ENCODE measurements at regions not wholly inside any gene's neighbourhood (a gene's known extent, or its start where the extent isn't known, plus 50 kb on each side); places are given as distances from the start of the nearest gene placed in this dataset.

DNA sequence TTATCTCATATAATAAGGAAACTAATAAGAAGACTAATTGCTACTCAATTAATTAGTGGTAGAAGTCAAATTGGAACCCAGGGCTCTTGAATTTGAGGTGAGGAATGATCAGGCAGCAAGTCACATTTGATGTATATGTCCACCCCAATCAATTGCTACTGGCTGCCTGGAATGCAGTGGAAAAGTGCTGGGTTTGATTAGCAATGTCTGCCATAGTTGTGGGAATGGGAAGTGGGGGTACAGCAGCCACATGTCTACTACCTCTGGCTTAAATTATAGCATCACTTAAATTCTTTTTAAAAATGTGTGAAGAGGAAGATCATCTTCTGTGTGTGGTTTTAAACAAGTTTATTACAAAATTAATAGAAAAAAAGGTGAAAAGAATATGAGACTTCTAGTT lies 50.8 kb upstream of the NAV2 start:
- DNase-seq, result no peak

DNA sequence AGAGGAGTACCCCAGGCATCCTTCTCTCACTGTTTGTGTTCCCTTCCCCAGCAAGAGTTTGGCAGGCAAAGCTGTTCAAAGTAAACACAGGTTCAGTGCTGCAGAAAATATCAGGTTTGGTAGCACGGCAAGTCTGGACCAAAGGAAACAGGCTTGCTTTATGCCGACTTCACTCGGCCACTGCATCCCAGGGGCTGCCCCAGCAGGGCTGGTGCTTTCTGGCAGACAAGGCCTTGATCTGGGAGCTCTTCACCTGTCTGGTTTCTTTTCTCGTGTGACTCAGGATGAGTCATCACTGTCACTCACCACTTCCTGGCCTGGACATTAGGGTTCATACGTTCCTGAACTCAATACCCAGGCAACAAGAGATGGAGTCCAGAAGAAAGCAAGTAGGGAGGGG lies 52.6 kb upstream of the NAV2 start:
- peak in 1 of 58 donors; percentile 15 for DNase-seq

DNA sequence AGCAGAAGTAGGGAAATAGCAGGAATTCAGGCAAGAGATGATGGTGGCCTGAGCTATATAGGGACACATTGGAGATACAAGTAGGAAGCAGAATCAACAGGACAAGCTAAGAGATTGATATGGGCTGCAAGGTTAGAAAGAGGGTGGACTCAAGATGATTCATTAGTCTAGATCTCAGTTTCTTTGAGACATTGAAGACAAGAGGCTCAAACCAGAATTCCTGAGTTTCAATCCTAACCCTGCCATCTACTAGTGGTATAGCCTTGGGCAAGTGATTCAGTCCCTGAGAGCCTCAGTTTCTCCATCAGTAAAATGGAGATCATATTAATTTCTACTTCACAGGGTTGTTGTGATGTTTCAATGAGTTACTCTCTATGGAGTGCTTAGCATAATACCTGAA lies 53.1 kb upstream of the NAV2 start:
- DNase-seq, result no peak

DNA sequence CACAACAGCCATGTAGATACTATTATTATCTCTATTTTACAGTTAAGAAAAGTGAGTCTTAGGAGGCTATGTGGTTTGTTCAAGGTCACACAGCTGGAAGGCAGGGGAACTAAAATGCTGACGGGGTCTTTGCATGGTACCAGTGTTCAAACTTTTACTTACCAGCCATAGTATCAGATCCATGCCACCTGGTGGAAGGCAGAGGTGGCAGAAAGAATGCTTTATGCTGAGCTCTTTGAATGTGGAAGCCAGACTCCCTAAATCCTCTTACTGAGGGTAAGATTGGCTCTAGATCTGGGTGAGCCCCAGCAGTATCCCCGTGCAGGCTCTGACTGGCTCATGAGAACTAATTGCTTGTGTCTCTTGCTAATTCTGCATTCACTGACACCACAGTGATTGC lies 54.3 kb upstream of the NAV2 start:
- DNase-seq, result no peak

DNA sequence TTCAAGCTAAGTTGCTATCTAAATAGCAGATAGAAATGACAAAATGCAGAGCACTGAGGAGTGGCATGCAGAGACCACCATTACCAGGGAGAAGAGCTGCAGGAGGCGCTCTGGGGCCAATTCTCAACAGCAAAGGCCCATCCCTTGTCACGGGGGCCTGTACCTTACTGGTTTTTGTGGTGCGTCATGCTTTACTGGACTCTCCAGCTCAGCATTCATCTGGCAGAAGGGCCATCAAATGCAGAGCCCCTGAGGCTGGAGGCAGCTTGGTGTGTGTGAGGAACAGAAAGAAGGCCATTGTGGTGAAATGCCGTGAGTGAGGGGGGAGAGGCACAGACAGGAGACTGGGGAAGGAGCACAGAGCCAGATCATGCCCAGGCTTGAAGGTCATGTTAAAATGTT lies 56.5 kb upstream of the NAV2 start:
- no peak for DNase-seq

DNA sequence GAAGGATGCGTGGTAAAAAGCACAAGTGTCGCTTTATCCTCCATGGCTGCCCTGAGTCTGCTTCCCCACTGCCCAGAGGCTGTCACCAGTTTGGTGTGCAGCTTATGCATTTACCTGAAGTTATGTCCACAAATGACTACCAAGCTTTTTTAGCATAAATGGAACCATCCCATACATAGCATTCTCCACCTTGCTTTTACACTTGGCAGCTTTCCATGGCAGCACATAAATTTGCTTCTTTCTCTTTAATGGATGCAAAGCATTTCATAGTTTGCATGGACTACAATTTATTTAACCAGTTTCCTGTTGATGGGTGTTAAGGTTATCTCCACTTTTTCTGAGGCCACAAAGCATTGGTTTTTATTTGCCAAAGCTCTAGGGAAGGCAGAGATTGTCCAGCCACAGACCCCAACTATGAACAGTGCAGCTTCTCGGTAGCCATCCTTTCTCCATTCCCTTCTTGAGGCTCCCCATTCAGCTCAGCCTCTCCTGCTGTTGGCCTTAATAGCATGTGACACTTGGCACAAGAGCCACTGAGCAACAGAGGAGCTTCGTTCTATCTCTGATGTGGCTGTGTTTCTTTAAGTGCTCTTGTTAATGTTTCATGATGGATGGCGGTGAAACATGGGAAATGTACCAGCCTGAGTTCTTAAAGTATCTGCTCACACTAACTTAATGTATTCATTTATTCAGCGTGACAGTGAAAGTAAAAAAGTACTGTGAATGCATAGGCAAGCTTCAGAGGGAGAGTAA lies 59.8 kb upstream of the NAV2 start:
- peak in 1 of 58 donors; percentile 18 for DNase-seq

DNA sequence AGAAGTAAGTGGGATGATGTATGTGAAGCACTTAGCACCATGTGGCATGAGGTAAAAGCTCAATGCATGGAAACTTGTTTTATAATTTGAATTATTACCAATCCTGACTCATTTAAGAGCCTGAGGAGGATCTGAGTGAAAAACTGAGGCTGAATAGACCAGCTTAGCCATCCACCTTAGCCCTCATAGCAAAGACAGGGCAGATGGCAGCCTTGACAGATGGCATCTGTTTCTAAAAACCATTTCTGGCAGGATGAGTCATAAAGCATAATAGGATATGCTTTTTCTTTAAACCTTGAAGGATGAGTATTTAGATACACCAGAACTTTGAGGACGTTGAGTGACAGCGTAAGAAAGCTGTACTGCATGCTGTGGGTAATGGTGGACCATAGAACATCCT lies 61.0 kb upstream of the NAV2 start:
- DNase-seq, result peak in 2 of 58 donors; percentile 16 to 40

DNA sequence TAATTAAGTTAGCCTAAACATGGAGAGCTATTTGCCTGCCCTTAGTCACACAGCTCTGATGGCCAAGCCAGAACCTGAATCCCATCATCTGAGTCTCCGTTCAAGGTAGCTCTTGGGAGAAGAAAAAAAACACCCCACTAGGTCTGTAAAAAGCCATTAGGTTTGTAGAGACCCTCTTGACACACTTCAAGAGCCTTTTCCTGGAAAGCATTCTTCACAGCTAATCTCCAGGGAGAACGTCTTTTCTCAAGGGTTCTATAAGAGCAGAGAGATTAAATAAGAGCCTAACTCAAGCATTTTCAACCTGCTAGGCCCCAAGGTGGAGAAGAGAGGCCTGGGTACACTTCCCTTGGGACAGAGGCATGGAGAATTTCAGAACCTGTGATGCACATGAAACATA lies 61.6 kb upstream of the NAV2 start:
- DNase-seq, result no peak

DNA sequence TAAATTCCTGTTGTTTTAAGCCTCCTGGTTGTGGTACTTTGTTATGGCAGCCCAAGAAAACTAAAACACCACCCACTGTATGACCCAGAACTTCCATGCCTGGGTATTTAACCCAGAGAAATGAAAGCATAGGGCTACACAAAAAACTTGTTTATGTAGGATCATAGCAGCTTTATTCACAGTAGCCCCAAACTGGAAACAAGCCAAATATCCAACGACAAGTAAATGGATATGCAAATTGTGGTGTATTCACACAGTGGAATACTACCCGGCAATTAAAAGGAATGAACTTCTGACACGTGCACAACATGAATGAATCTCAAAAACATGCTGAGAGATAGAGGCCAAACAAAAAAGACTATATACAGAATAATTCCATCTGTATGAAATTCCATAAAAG lies 62.2 kb upstream of the NAV2 start:
- no peak for DNase-seq

DNA sequence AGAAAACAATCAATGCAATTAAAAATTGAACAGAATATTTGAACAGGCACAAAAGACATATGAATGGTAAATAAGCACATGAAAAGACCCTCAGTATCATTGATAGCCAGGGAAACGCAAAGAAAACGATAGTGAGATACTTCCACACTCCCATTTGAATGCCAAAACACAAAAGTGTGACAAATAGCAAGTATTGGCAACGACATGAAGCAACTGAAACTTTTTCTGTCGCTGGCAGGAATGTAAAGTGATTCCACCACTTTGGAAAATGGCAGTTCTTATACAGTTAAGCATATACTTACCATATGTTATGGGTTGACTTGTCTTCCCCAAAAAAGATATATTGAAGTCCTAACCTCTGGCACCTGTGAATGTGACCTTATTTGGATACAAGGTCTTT lies 62.9 kb upstream of the NAV2 start:
- DNase-seq, result no peak

DNA sequence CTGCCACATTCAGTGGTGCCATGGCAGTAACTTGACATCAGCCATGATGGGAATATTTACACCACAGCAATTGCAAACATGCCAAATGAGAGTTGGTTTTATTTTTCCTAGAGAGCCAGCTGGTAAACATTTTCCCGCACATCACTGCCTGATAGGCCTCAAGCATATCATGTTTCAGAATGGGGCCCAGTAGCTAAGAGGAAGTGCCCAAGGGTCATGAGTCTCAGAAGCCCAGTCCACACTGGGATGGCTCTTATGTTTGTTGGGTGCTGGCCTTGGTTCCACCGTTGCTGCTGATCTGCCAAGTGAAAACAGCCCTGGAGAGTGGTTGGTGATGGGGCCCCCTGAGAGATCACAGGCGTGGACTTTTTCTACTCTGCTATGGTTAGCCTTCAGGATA lies 64.3 kb upstream of the NAV2 start:
- DNase-seq, result no peak

DNA sequence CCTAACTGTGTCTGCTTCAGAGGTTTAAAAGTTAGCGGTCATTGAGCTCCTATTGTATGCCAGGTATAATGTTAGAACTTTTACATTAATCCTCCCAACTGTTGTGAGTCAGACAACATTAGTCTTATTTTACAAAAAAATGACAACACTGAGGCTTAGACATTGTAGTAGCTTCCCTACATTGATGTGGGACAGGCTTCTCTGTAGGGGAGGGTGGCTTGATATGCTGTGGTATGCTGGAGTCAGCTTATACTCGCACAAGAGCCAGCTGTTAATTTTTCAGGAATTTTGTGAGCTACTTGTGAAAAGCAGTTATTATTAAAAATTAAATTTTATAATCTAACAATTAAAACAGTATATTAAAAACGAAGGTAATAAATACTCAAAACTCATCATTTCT lies 64.8 kb upstream of the NAV2 start:
- no peak for DNase-seq

DNA sequence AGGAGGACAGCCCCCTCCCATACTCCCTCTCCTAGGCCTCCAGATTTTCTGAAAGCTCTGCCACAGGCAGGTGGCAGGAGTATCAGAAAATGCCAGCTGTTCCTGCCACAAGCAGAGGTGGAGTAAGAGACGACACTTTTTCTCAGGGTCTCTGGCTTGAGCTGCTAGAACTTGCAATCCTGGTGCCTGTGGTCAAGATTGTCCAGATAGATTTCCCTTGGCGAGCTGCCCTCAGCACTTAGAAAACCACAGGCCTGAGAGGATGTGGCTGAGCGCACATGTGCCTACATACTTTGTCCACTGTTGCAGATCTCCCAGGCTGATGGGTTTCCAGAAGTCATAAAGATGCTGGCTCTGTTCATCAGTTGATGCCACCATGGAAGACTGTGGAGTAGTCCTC lies 65.7 kb upstream of the NAV2 start:
- no peak for DNase-seq

DNA sequence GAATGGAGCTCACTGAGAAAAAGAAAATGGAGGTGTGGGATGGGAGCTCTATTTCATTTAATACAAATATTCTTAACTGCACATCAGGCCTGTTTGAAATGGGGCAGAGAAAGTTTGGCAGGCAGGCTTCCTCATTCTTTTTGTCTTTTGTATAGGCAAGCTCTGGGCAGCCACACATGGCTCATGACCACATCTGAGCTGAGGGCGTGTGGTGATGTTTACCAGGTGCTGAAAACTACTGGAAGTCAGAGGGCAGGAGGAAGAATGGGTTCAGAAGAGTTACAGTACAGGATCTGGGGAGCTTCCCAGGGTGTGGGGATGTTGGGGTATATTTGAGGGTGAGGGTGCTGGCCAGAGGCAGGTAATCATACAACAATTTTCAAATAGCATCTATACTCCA lies 66.3 kb upstream of the NAV2 start:
- no peak for DNase-seq

DNA sequence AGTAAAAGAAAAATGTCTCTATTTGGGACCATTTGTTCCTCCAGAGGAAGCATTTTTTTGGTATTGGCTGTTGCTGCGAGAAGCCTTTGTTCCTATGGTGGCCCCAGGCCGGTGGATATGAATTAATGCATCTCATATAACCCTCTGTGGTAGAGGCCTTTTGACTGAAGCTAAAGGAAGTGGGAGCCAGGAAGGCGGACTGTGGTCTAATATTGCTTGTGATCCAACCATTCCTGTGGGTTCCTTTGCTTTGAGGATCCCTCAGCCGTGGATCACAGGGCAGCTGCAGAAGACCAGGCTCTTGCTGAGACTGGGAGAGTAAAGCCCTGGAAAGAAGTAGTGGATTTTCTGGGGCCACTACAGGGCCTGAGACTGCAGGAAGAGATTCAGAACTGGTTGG lies 68.3 kb upstream of the NAV2 start:
- DNase-seq, result no peak

DNA sequence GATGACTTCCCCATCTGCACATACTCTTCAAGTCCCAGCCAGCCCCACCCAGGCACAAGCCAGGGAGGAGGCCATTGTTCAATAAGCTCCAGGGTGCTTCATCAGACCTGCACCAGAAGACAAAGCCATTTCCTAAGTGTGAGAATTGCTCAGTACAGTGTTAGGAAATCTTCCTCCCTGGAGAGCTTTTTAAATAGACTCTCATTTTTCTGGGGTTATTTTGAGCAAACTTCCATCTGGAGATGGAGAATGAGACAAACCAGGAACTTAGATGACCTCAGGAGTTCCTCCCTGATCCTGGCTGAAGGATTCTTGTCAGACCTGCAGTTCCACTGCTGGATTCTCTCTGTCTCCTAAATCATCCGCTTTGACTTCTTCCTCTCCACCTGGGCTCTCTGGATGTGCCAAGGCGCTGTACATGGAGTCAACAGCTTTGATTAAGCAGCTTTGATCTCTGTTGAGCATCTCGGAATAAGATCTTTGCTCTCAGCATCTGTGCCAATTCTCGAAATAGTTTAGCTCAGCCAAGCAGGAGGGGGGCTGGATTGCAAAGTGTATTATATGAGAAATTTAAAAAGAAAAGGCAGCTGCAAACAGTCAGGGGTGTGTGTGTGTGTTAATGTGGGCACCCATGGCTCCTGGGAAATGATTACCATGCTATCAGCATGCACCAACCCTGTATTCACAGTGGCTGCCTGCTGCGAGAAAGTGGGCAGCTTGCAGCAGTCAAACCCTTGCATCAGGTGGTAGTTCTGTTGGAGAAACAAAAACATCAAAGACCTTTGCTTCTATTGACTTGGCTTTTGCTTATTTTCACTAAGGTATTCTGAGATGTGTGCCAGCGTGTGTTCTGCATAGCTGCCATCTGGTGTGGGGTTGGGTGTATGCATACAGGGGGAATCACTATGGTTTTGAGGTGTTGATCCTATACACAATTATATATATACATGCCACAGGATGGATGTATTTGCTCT lies 70.2 kb upstream of the NAV2 start:
- DNase-seq, result no peak

DNA sequence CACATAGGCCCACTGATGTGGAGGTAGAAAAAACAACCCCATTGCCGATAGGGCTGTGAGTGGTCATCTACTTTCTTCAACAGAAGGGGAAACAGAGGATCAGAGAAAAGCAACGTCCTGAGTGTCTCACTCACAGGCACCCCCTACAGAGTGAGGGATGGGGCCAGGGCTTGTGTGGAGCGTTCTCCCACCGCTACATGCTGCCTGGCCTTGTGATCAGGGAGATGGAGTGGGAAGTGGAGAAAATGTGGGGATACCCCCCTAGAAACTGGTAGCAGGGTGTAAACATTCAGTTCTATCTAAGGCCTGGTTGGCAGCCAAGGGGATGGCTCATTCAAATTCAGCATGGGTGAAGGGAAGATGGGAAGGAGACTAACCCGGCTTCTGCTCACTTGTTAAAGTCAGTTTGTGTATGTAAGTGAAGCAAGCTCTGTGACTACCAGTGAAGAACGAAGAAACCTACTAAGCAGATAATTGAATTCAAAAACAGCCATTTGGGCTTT lies 73.0 kb upstream of the NAV2 start:
- no peak for DNase-seq

DNA sequence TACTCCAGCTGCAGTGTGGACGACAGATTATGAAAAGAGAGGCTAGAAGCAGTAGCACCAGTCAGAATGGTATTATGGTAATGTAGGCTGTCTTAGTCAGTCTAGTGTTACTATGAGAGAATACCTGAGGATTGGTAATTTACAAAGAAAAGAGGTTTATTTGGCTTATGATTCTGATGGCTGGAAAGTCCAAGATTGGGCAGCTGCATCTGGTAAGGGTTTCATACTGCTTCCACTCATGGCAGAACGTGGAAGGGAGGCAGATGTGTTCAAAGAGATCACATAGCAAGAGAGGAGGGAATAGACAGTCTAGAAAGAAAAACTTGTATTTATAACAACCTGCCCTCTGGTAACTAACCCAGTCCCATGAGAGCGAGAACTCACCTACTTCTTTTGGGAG lies 77.3 kb upstream of the NAV2 start:
- DNase-seq, result no peak

DNA sequence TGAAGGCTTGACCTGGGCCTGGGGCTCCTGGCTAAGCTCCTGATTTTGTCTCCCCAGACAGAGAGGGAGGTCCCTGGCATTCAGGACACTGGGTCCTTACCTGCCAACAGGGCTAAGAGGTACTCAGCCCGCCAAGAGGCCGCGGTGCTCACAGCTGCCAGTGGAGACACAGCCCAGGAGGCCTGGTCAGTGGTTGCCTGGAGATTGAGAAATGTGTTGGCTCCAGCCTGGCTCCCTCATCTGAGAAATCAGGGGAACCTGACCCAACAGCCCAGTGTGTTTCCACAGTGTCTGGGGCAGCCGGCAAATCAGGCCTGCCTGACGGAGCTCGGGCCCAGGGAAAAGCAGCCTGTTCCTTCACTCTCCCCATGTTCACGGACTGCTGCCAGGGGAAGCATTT lies 79.4 kb upstream of the NAV2 start:
- DNase-seq, result peak in 27 of 58 donors; percentile 16 to 80 (median 28)

DNA sequence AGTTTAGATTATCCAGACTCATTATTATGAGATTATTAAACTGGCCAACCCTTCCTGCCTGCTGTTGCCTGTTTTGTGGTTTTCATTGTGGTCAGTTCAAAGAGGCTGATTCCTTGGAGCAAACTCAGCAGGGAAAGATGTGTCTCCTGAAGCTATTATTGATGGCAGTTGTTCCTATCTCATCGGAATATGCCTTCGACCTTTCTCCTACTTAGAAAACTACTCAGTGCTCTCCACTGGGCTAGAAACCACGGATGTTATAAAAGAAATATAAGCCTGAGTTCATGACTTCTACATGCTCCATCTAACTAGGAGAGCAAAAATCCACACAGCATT lies 80.2 kb upstream of the NAV2 start:
- DNase-seq, result no peak

DNA sequence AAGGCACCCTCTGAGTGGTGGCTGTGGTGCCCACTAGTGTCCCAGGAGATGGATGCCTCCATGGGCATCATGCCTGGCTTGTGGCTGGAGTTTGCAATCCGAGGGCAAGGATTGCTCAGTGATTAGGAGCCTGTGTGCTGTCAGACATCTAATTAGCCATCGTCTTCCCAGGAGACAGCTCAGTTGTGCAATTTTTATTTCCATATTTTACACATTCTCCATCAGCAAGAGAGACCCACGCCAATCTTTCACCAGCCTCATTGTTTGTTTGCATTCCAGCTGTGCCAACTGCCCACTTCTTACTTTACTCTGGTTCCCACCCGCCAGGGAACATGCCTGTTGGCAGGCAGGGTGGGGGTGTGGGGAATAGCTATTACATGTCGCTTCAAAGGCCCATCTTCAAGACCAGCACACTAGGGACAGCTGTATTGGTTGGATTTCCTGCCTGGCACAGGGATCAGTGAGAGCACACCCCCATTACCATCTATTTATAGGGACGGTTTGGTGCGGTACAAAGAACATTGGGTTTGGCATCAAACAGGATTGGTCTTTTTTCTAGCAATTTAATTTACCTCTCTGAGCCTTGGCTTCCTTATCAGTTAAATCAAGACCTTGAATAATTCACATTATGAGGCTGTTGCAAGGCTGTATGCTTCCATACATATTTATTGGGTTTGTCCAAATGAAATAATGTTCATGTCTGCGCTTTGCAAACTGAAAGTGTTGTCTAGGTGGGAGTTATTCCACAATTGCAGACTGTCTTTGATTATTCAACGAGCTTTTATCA lies 80.7 kb upstream of the NAV2 start:
- no peak for DNase-seq

DNA sequence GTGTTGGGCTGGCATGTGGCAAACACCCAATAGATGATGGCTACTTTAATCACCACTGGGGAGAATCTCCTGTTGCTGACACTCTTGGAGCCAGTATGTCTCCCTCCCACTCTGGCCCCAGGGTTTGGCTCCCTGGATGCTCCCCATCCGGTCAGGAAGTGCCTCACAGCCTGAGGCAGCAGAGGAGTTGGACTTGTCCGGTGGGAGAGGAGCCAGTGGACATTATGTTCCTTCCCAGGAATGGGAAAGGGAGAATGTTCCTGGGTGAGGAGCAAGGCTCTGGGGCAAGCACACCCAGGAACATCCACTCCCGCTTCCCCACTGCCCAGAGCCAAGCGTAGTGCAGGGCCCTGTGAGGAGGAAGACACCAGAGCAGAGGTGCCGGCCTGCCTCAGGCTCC lies 84.6 kb upstream of the NAV2 start:
- DNase-seq, result peak in 2 of 58 donors; percentile 17 to 26
